ENCODE measurements at regions not wholly inside any gene's neighbourhood (a gene's known extent, or its start where the extent isn't known, plus 50 kb on each side); places are given as distances from the start of the nearest gene placed in this dataset.
"Not testable (repeated sequence)": the region's sequence is repeated elsewhere in the genome, so short reads cannot be mapped to it uniquely, and the experiment has no call there.

- DNase-seq (ENCODE audit: low read depth in 2 of 3, low spot score in 1 of 3): no peak
Measured at GRCh38 chr12:131353826-131354225, 357.1 kb upstream of the SFSWAP start.

- no peak for DNase-seq (ENCODE audit: low read depth in 2 of 3, low spot score in 1 of 3)
Measured at GRCh38 chr12:131355361-131356245, 355.3 kb upstream of the SFSWAP start.

GRCh38 chr12:131356485-131357184 is 354.3 kb upstream of the SFSWAP start:
- no peak for DNase-seq (ENCODE audit: low read depth in 2 of 3, low spot score in 1 of 3)

- no peak for DNase-seq (ENCODE audit: low read depth in 2 of 3, low spot score in 1 of 3)
Measured at GRCh38 chr12:131357185-131357747, 353.6 kb upstream of the SFSWAP start.

- DNase-seq (ENCODE audit: low read depth in 2 of 3, low spot score in 1 of 3): no peak
Measured at GRCh38 chr12:131357920-131358319, 353.0 kb upstream of the SFSWAP start.

- DNase-seq (ENCODE audit: low read depth in 2 of 3, low spot score in 1 of 3): no peak
Measured at GRCh38 chr12:131362291-131363211, 348.3 kb upstream of the SFSWAP start.

- DNase-seq (ENCODE audit: low read depth in 2 of 3, low spot score in 1 of 3): no peak
Measured at GRCh38 chr12:131363393-131363792, 347.5 kb upstream of the SFSWAP start.

GRCh38 chr12:131363841-131364495 is 346.9 kb upstream of the SFSWAP start:
- DNase-seq (ENCODE audit: low read depth in 2 of 3, low spot score in 1 of 3): no peak

- no peak for DNase-seq (ENCODE audit: low read depth in 2 of 3, low spot score in 1 of 3)
Measured at GRCh38 chr12:131364903-131365820, 345.7 kb upstream of the SFSWAP start.

- no peak for DNase-seq (ENCODE audit: low read depth in 2 of 3, low spot score in 1 of 3)
Measured at GRCh38 chr12:131365821-131366260, 345.0 kb upstream of the SFSWAP start.

GRCh38 chr12:131366261-131366871 is 344.5 kb upstream of the SFSWAP start:
- no peak for DNase-seq (ENCODE audit: low read depth in 2 of 3, low spot score in 1 of 3)

- DNase-seq (ENCODE audit: low read depth in 2 of 3, low spot score in 1 of 3): not testable (repeated sequence)
Measured at GRCh38 chr12:131367067-131367982, 343.6 kb upstream of the SFSWAP start.

GRCh38 chr12:131367983-131368667 is 342.8 kb upstream of the SFSWAP start:
- no peak for DNase-seq (ENCODE audit: low read depth in 2 of 3, low spot score in 1 of 3)

- no peak for DNase-seq (ENCODE audit: low read depth in 2 of 3, low spot score in 1 of 3)
Measured at GRCh38 chr12:131368668-131369071, 342.2 kb upstream of the SFSWAP start.

GRCh38 chr12:131369094-131369845 is 341.6 kb upstream of the SFSWAP start:
- no peak for DNase-seq (ENCODE audit: low read depth in 2 of 3, low spot score in 1 of 3)

- DNase-seq (ENCODE audit: low read depth in 2 of 3, low spot score in 1 of 3): no peak
Measured at GRCh38 chr12:131370321-131370720, 340.6 kb upstream of the SFSWAP start.
